AG20443 (cell line): ENCODE measurements at regions not wholly inside any gene's neighbourhood (a gene's known extent, or its start where the extent isn't known, plus 50 kb on each side); places are given as distances from the start of the nearest gene placed in this dataset.
"Not testable (repeated sequence)": the region's sequence is repeated elsewhere in the genome, so short reads cannot be mapped to it uniquely, and the experiment has no call there.

Experiments used
- DNase-seq: peaks from one replicate; pipeline ENCODE4 v3.0.0; 2012; ENCODE audit warnings: low spot score, mixed read lengths

GRCh38 chr9:21597284-21597683, 115.2 kb upstream of the IFNE start:
- no peak for DNase-seq

GRCh38 chr9:21598749-21599148, 116.6 kb upstream of the IFNE start:
- DNase-seq: no peak

DNA sequence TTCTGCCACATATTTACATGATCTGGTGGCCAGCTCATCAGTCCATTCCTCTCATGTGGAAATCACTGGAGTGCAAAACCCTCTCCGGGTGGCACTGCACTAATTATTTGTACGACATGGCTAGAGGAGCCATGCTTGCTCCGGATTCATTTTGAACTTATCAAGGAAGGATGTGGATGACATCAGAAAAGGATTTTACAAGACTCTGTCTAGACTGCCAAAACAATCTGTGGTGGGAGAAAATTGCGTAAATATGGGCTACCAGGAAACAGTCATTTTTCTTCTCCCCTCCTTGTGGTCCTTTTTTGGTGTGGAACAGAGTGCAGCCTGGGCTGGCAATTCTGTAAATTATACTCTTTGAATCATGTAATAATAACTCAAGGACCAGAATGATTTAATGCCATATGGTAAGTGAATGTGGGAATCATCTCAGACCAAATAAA, 123.4 kb upstream of the IFNE start:
- DNase-seq: peak; percentile 73

GRCh38 chr9:21607576-21607975, 125.5 kb upstream of the IFNE start:
- no peak for DNase-seq

- DNase-seq: no peak
Measured at GRCh38 chr9:21608200-21608599, 126.1 kb upstream of the IFNE start.

GRCh38 chr9:21609506-21609905, 127.4 kb upstream of the IFNE start:
- DNase-seq: no peak

DNA sequence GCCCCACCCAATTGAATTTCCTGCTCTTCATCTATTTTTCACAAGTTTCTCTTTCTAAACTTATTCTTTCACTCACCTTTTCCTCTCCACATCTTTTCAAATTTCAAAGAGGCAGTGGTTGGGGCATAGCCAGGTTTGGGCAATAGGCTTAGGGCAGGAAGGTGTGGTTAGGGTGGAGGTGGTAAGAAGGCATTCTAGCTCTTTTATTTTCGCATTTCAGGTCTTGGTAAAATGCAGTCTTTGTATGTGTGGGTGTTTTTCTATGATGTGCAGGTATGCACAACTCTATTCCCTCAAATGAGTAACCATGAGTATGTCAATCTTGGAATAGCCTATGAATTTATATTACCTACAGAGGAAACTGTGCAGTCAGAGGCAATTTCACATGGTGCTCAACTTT, 129.8 kb upstream of the IFNE start:
- DNase-seq: no peak

- DNase-seq: no peak
Measured at GRCh38 chr9:21615018-21615417, 132.9 kb upstream of the IFNE start.

GRCh38 chr9:21615446-21615845, 133.3 kb upstream of the IFNE start:
- no peak for DNase-seq

GRCh38 chr9:21616082-21616778, 134.1 kb upstream of the IFNE start:
- peak; percentile 83 for DNase-seq

- DNase-seq: no peak
Measured at GRCh38 chr9:21624675-21625644, 142.8 kb upstream of the IFNE start.

GRCh38 chr9:21626493-21626892, 144.4 kb upstream of the IFNE start:
- no peak for DNase-seq

GRCh38 chr9:21628954-21629353, 146.8 kb upstream of the IFNE start:
- DNase-seq: not testable (repeated sequence)

GRCh38 chr9:21634951-21635350, 152.8 kb upstream of the IFNE start:
- no peak for DNase-seq

GRCh38 chr9:21638104-21638503, 156.0 kb upstream of the IFNE start:
- no peak for DNase-seq

- no peak for DNase-seq
Measured at GRCh38 chr9:21653091-21653490, 149.3 kb upstream of the MTAP start.

DNA sequence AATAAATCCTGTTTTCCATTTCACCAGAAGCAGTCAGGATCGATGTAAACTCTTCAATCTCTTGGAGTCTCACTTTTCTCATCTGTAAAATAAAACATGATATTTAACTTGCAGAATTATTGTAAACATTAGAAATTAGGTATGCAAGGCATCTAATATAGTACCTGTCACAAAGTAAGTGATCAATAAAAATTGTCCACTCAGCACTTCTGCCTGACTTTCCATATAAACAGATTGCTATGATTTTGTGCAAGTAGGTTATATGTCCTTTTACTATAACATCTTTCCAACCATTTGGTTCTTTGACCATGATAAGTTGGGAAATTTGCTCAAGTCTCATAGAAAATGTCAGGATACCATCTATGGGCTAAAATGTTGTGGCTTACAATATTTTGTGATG, 148.8 kb upstream of the MTAP start:
- DNase-seq: no peak

DNA sequence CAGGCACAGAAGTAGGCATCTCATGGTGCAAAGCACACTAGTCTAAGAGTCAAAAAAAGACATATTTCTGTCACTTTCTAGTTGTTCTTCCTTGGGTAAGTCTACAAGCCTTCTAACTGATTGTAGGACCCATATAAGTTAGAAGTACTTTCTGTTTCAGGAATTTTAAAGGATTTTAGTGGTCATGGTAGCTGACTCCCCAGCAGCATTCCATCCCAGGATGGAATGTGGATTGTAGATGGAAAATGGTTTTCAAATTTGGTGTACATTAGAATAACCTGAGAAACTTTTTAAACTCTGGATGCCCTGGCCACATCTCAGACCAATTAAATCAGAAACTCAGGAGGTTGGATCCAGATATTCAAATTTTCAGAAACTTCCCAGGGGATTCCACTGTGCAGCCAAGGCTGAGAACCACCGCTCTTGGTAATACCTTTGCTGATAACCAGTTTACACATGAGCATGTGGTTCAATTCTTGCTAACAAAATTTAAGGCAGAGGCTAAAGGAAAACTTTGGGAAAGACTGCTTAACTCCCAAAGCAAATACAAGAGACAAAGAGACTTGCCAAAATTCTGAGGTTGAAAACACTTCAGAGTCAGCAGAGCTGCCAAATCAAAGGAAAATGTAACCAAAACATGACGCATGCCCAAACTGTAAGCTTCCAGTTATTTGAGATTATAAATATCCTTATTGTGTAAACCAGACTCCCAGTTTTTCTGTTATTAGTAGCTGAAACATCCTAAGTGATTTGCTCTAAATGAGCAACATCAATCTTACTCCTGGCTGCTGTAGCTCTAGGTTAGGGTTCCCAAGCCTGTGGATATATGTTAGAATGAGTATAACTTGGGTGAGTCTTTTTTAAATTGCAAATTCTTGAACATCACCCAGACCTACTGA, 145.4 kb upstream of the MTAP start:
- DNase-seq: peak; percentile 78

GRCh38 chr9:21657966-21658667, 144.3 kb upstream of the MTAP start:
- peak; percentile 11 for DNase-seq

GRCh38 chr9:21660976-21661375, 141.5 kb upstream of the MTAP start:
- no peak for DNase-seq

GRCh38 chr9:21661626-21662025, 140.8 kb upstream of the MTAP start:
- DNase-seq: peak; percentile 16

DNA sequence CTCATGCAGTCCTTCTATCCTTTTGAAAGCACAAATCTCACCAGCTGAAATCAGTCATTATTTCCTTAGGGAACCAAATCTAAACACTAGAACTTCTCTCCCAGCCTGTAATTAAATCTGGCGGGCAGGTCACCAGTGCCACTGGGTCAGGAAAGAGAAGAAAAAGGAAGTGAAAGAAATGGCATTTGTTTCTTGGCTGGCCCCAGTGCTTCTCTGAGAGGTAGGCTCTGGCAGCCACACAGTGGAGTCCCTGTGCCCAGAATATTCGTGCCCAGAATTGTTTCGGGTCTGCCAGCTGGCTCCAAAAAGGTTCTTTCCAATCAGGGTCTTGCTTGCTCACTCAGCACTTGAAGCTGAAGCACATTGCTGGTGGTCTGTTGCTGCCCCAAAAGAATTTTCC, 133.9 kb upstream of the MTAP start:
- DNase-seq: no peak
